ENCODE measurements at regions not wholly inside any gene's neighbourhood (a gene's known extent, or its start where the extent isn't known, plus 50 kb on each side); places are given as distances from the start of the nearest gene placed in this dataset.
A peak's percentile ranks its signal among the peaks of the same experiment; 100 is the strongest.
"Not testable (repeated sequence)": the region's sequence is repeated elsewhere in the genome, so short reads cannot be mapped to it uniquely, and the experiment has no call there.

DNA sequence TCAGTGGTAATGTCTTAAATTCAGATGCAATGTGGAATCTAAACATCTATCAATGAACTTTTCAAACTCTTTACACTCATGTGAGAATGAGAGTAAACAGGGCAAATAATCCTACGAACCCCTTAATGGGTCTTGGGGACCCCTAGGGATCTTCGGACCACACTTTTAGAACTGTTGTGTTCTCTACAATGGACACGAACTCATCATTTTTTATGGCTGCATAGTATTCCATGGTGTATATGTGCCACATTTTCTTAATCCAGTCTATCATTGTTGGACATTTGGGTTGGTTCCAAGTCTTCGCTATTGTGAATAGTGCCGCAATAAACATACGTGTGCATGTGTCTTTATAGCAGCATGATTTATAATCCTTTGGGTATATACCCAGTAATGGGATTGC lies 148.0 kb upstream of the PTPN1 start:
- not testable (repeated sequence) for DNase-seq

DNA sequence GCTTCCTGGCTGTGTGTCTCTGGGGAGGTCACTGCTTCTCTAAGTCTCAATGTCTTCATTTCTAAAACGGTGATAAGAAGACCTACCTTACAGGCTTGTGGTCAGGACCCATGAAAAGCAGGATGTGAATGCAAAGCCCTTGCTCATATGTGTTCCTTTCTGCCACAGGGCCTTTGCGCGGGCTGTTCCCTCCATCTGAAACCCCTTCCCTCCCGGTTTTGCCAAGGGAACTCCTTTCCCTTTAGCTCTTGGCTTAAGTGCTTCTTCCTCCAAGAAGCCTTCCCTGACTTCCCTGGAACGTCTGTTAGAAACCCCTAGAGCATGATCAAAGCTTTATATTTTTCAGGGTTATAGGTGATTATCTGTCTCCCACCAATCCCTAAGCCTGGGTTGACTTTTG lies 147.2 kb upstream of the PTPN1 start:
- DNase-seq: no peak

DNA sequence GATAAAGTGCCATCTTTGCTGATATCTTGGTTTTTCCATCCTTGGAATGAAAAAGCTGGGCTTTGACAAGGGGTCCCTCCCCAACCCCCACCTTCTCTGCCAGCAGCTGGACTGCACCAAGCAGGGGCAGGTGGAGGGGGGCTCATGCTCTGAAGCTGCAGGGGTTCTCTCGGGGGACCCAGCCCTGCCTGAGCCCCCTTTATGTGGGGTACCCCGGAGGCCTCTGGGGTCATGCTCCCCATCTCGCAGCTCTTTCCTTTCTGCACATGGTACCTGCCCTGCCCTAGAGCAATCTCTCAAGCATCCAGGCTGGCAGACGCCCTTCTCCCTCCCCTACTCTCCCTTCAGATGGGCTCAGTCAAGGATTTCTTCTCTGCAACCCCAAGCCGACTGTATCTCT lies 146.7 kb upstream of the PTPN1 start:
- no peak for DNase-seq

DNA sequence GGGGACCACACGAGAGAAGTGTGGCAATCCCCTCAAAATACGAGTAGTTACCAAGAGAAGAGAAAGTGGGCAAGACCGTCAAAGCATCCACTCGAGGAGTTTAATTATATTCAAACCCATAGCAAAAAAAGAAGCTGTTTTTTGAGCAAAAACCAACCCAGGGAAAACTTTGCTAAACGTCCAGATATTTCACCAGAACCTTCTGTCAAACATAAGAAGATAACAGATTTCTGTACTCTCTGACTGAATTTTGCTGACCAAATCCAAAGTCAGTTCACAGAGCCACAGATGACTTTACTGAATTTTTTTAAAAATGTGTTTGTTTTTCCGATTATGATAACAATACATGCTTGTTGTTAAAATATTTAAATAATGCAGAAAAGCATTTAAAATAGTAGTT lies 145.6 kb upstream of the PTPN1 start:
- no peak for DNase-seq

DNA sequence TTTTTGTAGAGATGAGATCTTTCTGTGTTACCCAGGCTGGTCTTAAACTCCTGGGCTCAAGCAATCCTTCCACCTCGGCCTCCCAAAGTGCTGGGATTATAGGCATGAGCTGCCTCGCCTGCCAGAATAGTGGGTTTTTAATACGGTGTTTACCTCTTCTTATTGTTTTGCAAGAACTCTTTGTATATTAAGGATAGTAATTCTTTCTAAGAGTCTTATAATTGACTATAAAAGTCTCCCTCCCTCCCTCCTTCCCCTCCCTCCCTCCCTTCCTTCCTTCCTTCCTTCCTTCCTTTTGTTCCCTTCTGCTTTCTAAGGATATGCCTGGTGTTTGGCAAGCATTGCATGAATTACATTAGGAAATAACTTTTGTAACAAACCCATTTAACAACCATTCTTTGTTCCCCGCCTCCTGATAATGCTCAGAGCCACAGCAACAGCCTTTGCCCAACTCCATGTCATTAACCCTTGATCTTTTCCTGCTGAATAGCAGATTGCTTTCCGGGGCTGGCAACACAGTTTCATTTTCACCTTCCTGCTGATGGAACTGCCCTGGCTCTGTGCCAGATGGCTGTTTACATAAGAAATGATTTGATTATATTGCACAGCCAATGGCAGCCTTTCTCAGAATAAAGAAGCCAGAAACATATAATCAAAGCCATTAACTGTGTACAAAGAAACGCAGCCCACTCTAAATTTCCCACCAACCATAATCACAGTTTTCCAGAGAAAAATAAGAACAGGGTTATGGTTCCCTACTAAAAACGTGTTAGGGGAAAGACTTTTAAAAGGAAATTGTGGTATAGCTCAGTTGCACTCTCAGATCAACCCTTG lies 143.7 kb upstream of the PTPN1 start:
- peak; percentile 88 for DNase-seq

DNA sequence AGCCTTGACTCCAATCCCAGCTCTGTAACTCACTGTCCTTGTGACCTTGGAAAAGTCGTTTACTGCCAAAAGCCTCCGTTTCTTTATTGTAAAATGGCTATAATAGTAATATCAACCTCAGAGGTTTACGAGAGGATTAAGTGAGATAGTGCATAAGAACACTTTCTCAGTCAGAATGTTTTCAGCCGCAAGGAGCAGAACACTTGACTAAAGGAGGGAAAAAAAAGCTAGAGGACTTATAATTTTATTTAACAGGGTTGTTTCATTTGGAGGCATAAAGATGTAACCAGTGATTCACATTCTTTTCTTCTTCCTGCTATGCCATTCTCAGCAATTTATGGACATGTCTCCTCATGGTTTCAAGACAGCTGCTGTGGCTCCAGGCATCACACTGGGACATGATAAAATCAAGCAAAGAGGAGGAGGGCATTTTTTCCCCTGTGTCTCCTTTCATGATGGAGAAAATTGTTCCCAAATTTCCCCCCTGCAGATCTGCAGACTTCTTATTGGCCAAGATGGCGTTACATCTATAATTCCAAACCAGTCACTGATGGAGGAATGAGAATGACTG lies 143.0 kb upstream of the PTPN1 start:
- DNase-seq: no peak

DNA sequence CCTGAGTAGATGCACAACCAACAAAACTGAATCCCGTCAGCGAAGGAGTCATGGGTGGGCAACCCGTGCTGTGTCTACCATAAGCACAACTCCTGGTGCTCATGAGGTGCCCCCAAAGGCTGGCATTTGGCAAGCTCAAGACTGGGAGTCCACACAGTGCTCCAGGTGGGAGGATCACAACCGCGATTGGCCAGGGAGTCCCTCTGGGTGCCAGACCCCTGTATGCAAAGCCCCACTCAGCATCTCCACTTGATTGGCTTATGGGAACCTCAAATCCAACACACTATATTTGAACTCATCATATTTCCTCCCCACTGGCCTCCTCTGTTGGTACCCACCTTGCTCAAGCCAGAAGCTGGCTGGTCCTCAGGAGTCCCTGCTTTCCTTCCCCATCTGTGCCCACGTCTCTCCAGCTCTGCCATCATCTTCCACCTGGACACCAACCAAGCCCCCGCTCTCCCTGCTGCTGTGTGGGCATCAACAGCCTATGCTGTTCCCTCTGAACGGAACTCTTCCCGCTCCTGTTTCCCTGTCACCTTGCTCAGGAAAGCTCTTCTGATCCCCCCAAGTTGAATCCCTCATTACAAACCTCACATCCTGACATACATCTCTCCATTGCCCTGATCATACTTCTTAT lies 142.3 kb upstream of the PTPN1 start:
- no peak for DNase-seq

DNA sequence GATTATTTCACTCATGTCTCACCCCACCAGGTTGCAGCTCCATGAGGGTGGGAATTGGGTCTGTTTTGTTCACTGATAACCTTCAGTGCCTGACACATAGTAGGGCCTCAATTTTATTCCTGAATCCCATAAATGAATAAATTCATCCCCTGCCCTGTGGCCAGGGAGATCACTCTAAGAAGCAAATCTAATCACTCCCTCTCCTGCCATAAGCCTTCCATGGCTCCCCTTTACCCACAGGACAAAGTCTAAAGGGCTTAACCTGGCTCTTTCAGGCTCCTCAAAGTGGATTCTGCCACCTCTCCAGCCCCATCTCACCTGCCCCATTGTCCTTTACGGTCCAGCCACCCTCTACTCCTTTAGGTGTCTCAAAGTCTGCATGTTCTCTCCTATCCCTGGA lies 141.8 kb upstream of the PTPN1 start:
- DNase-seq: no peak

DNA sequence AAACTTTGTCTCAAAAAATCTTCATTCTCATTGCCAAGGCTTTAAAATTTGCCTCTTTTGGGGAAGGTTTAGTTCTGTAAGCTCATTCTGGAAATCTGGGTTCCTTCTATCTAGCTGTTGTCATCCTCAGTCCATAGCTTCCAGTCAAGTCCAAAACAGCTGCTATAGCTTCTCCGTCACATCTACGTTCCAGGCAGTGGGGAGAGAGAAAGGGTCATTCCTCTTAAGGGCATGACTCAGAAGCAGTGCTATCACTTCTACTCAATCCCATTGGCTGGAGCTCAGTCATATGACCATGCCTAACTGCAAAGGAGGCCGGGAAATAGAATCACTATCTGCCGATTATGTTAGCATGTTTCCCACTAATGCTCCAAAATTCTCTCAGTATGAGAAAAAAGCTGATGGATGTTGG lies 141.4 kb upstream of the PTPN1 start:
- DNase-seq: peak; percentile 4

DNA sequence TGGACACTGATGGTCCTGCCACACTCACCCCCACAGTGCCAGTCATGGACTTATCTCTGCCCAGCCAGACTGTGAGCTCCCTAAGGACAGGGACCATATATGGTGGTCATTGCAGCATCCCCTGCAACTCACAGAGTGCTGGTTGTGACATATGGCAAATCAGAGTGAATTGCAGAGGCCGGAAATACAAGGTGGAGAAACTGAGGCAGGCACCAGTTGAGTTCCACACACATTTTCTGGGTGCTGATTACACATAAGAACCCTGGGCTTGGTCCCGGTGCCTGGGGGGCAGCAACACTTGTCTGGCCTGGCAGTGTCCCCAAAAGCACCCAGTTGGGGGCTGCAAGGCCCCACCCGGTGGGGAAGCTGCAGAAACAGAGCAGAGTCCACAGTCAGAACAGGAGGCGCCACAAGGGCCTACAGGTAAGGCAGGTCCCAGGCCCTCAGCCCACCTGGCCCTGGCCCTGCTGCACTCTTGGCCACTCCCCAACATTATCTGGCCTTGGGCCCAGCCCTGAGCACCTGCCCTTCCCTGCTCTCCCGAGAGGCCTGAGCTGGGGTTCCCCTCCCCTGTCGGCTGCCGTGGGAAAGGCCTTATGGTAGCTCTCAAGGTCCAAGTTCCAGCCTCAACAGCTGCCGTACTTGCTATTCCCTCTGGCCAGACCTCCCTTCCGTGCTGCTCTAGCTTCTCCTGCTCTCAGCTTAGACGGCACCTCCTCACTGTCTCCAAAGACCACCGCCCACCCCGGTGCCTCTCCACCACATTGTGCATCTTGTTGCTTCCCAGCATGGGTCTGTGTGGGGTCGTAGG lies 140.8 kb upstream of the PTPN1 start:
- DNase-seq: peak; percentile 66

DNA sequence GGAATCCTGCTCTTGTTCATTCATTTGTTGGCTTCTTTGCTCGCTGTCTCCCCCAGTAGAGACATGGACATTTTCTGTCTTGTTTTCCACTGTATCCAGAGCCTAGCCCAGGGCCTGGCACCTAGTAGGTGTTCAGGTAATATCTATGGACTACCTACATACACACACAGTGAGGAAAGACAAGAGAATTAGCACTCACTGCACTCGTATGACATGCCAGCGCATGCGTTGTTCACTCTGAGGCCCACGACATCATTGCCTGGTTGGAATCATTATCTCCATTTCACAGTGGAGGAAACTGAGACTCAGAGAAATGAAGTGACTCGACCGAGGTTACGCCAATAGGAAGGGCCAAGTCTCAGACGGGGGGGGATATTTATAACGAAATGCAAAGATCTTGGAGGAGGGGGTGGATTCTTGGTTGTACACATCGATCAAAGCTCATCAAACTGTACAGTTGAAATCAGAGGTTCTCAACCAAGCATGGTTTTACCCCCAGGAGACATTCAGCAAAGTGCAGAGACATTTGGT lies 140.1 kb upstream of the PTPN1 start:
- no peak for DNase-seq

DNA sequence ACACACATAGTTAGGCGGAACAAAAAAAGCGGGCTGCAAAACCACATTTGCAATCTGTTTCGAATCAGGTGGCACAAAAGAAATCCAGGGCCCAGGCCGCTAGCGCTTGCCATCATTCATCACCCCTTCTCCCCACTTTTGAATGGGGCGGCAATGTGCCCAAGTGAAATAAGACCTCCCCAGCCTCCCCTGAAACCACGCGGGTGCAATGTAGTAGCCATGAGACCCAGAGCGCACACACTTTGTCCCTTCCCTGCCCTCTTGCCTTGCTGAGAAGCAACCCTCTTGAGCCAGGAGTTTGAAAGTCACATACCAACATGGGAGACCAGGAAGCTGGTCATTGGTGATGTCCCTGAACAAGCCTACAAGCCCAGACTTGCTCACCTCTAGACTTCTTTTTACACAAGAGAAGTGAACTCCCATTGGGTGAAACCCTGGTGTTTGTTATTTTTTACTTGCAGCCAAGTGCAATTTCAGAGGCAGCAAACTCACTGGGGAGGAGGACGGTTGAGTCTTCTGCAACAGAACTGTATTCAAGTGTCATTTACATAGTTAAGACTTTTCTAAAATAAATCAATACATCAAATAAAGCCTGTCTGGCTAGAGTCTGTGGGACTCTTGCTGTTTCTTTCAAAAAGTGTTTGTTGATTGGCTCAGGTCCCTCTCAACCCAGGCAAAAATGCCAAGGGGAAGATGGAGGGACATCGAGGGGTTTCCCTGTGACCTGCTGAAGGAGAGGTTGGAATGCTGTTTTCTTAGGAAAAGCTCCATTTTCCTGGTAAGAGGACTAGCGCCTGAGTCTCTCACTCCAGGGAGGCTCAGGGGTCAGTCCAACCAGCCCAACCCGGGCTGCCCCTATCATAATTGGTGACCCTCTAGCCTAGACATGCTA lies 138.1 kb upstream of the PTPN1 start:
- DNase-seq: no peak

DNA sequence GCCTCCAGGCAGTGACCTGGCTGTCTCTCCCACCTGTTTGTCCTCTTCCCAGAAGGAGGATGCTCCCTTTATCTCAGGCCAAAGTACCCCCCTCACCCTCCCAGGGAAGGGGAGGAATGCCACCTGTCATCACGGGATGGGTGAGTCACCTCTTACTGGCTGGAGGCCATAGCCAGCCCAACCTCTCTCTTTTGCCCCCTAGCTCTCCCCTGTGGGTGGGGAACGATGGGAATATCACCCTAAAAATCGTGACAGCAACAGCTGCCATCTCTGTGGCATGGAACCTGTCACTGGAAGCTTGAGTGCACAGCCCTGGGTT lies 137.5 kb upstream of the PTPN1 start:
- DNase-seq: peak; percentile 40

DNA sequence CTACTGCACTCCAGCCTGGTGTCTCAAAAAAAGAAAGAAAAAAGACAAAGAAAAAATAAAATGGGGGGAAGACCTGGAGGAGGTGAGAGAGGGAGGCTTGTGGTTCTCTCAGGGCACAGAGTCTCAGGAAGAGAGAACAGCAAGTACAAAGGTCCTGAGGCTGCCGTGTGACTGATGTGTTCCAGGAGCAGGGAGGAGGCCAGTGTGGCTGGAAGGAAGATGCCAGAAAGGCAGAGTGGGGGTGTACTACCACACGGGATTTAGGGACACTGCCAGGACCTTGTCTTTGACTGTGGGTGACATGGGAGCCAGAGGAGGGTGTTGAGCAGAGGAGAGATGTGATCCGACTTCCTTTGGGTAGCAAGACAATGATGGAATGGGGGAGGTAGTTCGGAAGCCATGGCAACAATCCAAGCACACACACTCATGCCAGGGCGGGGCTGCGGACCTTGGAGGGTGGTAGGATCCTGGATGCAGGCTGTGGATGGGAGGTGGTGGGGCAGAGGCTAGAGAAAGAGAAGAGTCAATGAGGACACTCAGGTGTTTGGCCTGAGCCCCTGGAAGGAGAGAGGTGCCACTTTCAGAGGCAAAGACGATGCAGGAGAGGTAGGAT lies 136.4 kb upstream of the PTPN1 start:
- peak; percentile 17 for DNase-seq

DNA sequence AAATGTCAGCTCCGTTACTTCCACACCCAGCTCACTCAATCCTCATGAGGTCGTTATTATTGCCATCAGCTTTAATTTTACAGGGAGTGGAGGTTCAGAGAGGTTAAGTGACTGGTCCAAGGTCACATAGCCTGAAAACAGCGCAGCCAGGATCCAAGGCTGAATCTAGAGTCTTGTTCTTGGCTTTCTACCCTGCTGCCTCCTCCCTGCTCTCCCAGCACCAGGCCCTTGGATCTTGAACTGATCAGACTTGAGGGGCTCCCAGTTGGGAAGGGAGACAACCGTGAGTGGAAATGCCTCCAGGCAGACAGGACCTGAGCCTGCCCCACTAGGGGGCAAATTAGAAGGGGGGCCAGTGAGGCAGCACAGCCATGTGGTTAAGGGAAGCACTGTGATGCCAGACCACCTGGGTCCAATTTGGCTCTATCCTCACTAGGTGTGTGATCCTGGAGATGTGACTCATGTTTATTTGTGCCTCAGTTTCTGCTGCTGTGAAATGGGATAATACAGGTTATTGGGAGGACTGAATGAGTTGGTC lies 135.6 kb upstream of the PTPN1 start:
- DNase-seq: no peak

DNA sequence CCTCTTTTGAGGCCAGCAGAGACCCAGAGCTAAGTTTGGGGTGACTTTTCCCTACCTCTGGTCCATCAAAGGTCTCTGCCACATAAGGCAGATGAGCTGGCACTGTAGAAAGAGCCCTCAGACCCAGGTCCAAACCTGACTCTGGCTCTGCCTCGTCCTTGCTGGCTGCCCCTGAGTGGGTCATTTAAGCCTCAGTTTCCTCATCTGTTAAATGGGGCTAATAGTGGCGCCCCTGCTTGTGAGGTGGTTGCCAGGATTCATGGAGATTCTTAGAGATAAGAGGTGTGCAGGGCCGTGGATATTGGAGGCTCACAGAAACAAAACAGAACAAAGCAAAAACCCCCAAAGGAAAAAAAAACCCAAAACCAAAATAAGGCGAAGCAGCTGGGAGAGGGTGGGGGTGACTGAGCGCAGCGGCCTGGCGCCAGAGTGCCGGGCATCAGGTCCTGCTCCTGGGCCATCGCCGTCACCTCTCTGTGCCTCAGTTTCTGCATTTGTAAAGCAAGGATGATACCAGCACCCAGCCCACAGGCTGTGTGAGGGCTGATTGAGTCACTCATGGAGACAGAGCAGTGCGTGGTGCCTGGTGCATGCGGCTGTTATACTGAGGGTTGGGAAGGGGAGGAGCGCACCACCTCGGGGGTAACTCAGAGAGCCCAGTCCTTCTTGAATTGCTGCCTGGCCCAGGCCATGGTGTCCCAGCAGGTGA lies 133.8 kb upstream of the PTPN1 start:
- no peak for DNase-seq

DNA sequence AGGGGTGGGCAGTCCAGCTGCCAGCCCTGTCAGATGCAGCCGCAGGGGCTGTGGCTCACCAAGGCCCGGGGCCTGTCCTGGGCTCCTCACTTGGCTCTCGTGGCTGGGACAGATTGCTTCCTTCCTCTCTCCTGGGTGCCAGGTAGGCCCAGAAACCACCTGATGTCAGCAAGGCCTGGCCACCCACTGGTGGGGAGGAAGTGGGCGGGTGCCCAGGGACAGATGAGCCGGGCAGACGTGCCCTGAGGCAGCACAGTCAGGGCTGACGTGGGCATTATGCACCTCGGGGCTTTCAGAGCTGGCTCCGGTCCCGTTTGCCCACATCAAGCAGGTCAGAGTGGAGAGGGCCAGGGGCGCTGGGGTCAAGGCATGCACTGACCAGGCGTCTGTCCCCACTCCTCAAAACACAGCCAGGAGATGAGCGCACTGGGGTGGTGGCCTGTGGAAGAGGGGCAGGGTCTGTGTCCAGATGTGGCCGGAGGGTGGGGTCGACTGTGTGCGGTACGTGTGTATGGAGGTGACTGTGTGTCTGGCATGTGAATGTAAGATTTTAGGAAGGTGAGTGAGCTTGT lies 133.2 kb upstream of the PTPN1 start:
- DNase-seq: no peak

DNA sequence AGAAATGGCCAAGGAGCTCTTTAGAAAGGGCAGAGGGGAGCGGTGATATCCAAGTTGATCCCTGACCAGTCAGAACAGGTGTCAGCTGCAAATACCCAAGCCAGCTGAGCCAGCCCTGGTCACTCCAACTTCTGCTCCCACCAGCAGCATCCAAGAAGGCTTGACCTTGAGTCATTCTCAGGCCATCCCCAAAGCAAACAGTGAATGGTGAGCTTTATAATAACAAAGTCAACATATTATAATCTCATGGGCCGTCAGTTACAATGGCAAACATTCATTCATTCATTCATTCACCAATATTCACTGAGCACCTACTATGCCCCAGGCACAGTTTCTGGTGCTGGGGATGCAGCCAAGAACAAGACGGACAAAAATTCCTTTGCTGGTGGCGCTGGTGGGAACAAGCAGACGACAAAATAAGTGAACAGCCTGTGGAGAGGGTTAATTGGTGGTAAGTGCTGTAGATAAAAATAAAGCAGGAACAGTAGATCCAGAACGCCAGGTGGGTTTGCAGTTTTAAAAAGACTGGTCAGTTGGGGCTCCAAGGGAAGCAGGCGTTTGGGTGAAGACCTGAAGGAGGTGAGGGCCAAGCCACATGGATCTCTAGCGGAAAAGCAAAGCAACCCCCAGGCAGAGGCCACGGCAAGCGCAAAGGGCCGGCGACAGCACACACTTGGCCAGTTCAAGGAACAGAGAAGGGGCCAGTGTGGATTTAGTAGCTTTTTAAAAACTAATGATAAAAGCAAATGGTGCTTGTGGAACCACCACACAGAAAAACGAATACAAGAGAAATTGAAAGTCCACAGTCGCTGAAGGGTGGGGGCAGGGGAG lies 131.8 kb upstream of the PTPN1 start:
- no peak for DNase-seq
